ENCODE measurements at regions not wholly inside any gene's neighbourhood (a gene's known extent, or its start where the extent isn't known, plus 50 kb on each side); places are given as distances from the start of the nearest gene placed in this dataset.

DNA sequence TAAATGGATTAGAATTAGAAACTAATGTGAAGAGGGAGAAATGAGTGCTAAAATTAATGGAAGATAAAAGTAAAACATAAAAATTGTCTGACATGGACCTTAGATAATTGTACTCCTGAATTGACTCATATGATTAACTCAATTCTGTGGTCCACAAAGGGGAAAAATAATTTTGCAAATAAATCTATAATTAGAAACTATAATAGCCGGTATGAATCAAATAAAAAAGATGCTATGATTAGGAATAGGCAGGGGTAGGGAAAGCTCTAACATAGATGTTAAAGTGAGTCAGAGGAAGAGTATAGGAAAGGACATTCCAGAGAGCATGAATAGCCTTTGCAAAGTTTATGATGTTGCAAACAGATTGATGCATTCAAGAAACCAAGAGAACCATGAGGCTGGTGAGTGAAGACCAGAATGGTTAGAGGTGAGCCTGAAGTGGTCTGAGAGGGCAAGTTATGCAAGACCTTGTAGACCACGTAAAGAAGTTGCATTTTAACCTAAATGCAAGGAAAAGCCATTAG, 262.1 kb upstream of the CA10 start:
- TF ChIP-seq POLR2A (IDR thresholded peaks at IDR 0.05; ENCODE audit: extremely low read depth, insufficient read length): no peak
- TF ChIP-seq, protein P1, sequence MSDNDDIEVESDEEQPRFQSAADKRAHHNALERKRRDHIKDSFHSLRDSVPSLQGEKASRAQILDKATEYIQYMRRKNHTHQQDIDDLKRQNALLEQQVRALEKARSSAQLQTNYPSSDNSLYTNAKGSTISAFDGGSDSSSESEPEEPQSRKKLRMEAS (IDR thresholded peaks at IDR 0.05; ENCODE audit: low read depth, low read length): no peak
- TF ChIP-seq, protein P2, sequence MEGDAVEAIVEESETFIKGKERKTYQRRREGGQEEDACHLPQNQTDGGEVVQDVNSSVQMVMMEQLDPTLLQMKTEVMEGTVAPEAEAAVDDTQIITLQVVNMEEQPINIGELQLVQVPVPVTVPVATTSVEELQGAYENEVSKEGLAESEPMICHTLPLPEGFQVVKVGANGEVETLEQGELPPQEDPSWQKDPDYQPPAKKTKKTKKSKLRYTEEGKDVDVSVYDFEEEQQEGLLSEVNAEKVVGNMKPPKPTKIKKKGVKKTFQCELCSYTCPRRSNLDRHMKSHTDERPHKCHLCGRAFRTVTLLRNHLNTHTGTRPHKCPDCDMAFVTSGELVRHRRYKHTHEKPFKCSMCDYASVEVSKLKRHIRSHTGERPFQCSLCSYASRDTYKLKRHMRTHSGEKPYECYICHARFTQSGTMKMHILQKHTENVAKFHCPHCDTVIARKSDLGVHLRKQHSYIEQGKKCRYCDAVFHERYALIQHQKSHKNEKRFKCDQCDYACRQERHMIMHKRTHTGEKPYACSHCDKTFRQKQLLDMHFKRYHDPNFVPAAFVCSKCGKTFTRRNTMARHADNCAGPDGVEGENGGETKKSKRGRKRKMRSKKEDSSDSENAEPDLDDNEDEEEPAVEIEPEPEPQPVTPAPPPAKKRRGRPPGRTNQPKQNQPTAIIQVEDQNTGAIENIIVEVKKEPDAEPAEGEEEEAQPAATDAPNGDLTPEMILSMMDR (IDR thresholded peaks at IDR 0.05; ENCODE audit: low read depth, low read length): no peak
